CD14-positive monocyte (primary cell): ENCODE measurements at regions not wholly inside any gene's neighbourhood (a gene's known extent, or its start where the extent isn't known, plus 50 kb on each side); places are given as distances from the start of the nearest gene placed in this dataset.

ENCODE experiments used
- DNase-seq, 3 donors: peaks; one replicate each; pipeline ENCODE4 v3.0.0-alpha.2; 2011 to 2022
- H2AFZ ChIP-seq: 2 replicates; pipeline ENCODE4 v1.6.0; 2012; ENCODE audit warnings: mild to moderate bottlenecking, low read depth, low read length, inconsistent platforms; ENCODE audit not compliant: insufficient read depth, poor library complexity, severe bottlenecking
- H3K27ac ChIP-seq, 2 donors: 1 replicate in 1 of 2; 2 replicates in 1 of 2; pipeline ENCODE4 v1.5.1; 2012 to 2013; ENCODE audit warnings: low read length in 2 of 2, control low read depth in 1 of 2, inconsistent platforms in 1 of 2, low read depth in 1 of 2, mild to moderate bottlenecking in 1 of 2
- H3K27me3 ChIP-seq, 2 donors: one replicate each; pipeline versions ENCODE4 v1.6.0 to v1.6.1; 2011 to 2013; ENCODE audit warnings: low read length in 2 of 2; ENCODE audit not compliant: control insufficient read depth in 2 of 2, insufficient read depth in 2 of 2
- H3K36me3 ChIP-seq, 2 donors: replicated peaks in 1 of 2; 1 replicate in 1 of 2; 2 replicates in 1 of 2; pipeline versions ENCODE4 v1.5.1 to v1.6.1; 2012 to 2013; ENCODE audit warnings: low read length in 2 of 2, control low read depth in 1 of 2, inconsistent platforms in 1 of 2, mild to moderate bottlenecking in 1 of 2; ENCODE audit not compliant: insufficient read depth in 2 of 2, control insufficient read depth in 1 of 2
- H3K4me1 ChIP-seq, 2 donors: 1 replicate in 1 of 2; 2 replicates in 1 of 2; pipeline versions ENCODE4 v1.5.1 to v1.6.1; 2012 to 2013; ENCODE audit warnings: low read length in 2 of 2, control low read depth in 1 of 2, inconsistent platforms in 1 of 2, mild to moderate bottlenecking in 1 of 2, moderate library complexity in 1 of 2; ENCODE audit not compliant: insufficient read depth in 2 of 2, control insufficient read depth in 1 of 2
- H3K4me2 ChIP-seq: replicated peaks from 2 replicates; pipeline ENCODE3; 2012; ENCODE audit warnings: low read length, moderate library complexity, mild to moderate bottlenecking; ENCODE audit not compliant: poor library complexity, severe bottlenecking; ENCODE audit errors: extremely low read depth
- H3K4me3 ChIP-seq, 3 experiments: fragments of 200-600 bp in 1 of 3; sonication (generic) in 1 of 3; replicated peaks in 1 of 3; 1 replicate in 2 of 3; 2 replicates in 1 of 3; pipeline ENCODE4 v1.5.1; 2011 to 2013; ENCODE audit warnings: low read length in 3 of 3, mild to moderate bottlenecking in 3 of 3, control low read depth in 2 of 3, low read depth in 2 of 3, inconsistent platforms in 1 of 3, moderate library complexity in 1 of 3
- H3K79me2 ChIP-seq: 2 replicates; pipeline ENCODE4 v1.6.0; 2012; ENCODE audit warnings: mild to moderate bottlenecking, control low read depth, inconsistent platforms, low read length, moderate library complexity; ENCODE audit not compliant: insufficient read depth
- H3K9ac ChIP-seq: 2 replicates; pipeline ENCODE4 v1.6.0; 2017; ENCODE audit warnings: low read length, mild to moderate bottlenecking; ENCODE audit not compliant: insufficient read depth, poor library complexity, severe bottlenecking
- H3K9me3 ChIP-seq, 2 donors: replicated peaks in 1 of 2; 1 replicate in 1 of 2; 2 replicates in 1 of 2; pipeline versions ENCODE4 v1.5.1 to v1.6.1; 2012 to 2013; ENCODE audit warnings: low read length in 2 of 2, control low read depth in 1 of 2; ENCODE audit not compliant: control insufficient read depth in 1 of 2, insufficient read depth in 1 of 2
- H4K20me1 ChIP-seq: 2 replicates; pipeline ENCODE4 v1.6.0; 2012; ENCODE audit warnings: mild to moderate bottlenecking, low read length, control low read depth, moderate library complexity; ENCODE audit not compliant: insufficient read depth
- H3K27ac Mint-ChIP-seq, 7 donors: one replicate each; pipeline ENCODE4 v1.8.0; 2020; ENCODE audit warnings: mild to moderate bottlenecking in 7 of 7, mixed read lengths in 7 of 7, moderate library complexity in 6 of 7, inconsistent platforms in 2 of 7
- H3K27me3 Mint-ChIP-seq, 3 donors: one replicate each; pipeline ENCODE4 v1.8.0; 2021 to 2022; ENCODE audit warnings: low read depth in 3 of 3, mild to moderate bottlenecking in 3 of 3, mixed read lengths in 3 of 3, moderate library complexity in 3 of 3, inconsistent platforms in 1 of 3
- H3K36me3 Mint-ChIP-seq, 2 donors: one replicate each; pipeline ENCODE4 v1.8.0; 2020; ENCODE audit warnings: mixed read lengths in 2 of 2, inconsistent platforms in 1 of 2, mild to moderate bottlenecking in 1 of 2
- H3K4me1 Mint-ChIP-seq: one replicate; pipeline ENCODE4 v1.8.0; 2020; ENCODE audit warnings: mild to moderate bottlenecking, mixed read lengths
- H3K4me3 Mint-ChIP-seq, 2 donors: one replicate each; pipeline ENCODE4 v1.8.0; 2020; ENCODE audit warnings: mild to moderate bottlenecking in 2 of 2, mixed read lengths in 2 of 2, moderate library complexity in 1 of 2
- H3K9me3 Mint-ChIP-seq, 7 donors: one replicate each; pipeline ENCODE4 v1.8.0; 2020 to 2022; ENCODE audit warnings: mixed read lengths in 7 of 7, mild to moderate bottlenecking in 6 of 7, moderate library complexity in 6 of 7, inconsistent platforms in 2 of 7
- CTCF ChIP-seq: fragments of 200-600 bp; IDR thresholded peaks from one replicate; pipeline ENCODE4 v1.8.0; 2022; ENCODE audit warnings: antibody characterized with exemption, mild to moderate bottlenecking
- WGBS: methylation state at CpG from one replicate; pipeline ENCODE4 v1.1.5; 2013; ENCODE audit warnings: missing lambda C conversion rate; ENCODE audit not compliant: insufficient coverage; 5-methylcytosine and 5-hydroxymethylcytosine counted together
- intact Hi-C, 2 donors: fragments of 100-400 bp; cut with micrococcal nuclease; formaldehyde crosslinking; loops; one replicate each; pipeline versions ENCODE4 v1.15.0 to v1.15.1; 2023

DNA sequence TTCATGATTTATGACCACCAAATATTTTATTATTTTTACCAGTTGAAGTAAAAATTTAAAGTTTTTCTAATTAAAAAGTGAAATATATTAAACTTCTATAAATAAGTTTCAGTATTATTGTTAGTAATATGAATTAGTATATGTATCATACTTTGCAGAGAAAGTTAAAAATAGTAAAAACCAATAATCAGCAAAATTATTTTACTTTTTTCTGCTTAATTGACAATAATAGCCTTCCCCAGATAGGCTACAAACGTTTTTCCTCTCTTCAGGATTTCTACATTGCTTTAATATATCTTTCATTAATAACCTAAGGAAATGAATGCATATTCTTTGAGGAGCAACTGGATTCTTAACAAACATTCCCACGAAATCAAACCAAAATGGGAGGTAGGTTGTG is 543.5 kb downstream of the ETNK1 start:
- Histone ChIP-seq H3K9ac (no peak overlapping the region), H3K27ac (no peak overlapping the region), H3K4me3 (no peak overlapping the region), H3K36me3 (no peaks in the 10 kb centered on the region), H3K9me3 (peaks cover 3 to 32% of the 10 kb centered on the region in 2 donors), H3K4me1 (no peaks in the 10 kb centered on the region), H3K4me2 (no peak overlapping the region), H3K27me3 (no peaks in the 10 kb centered on the region), H4K20me1 (no peaks in the 10 kb centered on the region), H2AFZ (no peak overlapping the region), H3K79me2 (no peaks in the 10 kb centered on the region)
- intact Hi-C loops: no loop called here
- no peak for DNase-seq
- WGBS: no CpG with 5 or more reads among the region's 2 CpGs
- H3K27me3 Mint-ChIP-seq: peaks cover 0 to 1% (median 0%) of the 10 kb centered on the region in 3 donors
- no peaks in the 10 kb centered on the region for H3K4me1 Mint-ChIP-seq
- H3K36me3 Mint-ChIP-seq: no peaks in the 10 kb centered on the region
- peaks cover 2 to 12% (median 7%) of the 10 kb centered on the region in 7 donors for H3K9me3 Mint-ChIP-seq
- H3K27ac Mint-ChIP-seq: no peak overlapping the region
- no peak for TF ChIP-seq CTCF
- no peak overlapping the region for H3K4me3 Mint-ChIP-seq

DNA sequence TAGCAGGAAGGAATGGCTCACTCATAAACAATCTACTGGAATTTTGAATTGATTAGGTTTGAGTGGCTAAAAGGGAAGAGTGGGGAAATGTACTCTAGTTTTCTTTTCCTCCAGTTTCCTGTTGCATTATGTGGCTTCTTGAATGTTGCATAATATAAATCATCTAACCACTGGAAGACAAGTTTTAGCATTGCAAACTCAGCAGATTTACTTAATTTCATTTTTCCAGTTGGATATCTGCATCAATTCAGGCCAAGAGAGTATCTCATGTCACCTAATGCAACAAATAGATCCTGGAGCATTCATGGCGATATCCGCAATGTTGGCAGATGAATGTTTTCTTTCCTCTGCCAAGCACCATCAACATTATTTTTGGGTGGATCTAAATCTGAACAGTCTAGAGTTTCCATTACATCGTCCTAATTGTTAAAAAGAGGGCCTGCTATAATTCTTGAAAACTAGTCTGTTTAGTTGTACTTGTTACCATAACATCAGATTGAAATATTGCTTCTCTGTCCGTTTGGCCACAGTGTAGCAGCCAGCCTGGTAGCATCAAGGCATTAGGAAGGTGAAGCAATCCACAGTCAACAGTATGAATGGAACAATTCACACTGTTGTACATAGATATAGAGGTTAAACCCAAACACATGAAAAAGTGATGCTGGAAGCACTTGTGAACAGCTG is 544.2 kb downstream of the ETNK1 start:
- Histone ChIP-seq H3K27me3 (no peaks in the 10 kb centered on the region), H3K4me3 (no peak overlapping the region), H3K27ac (no peak overlapping the region), H3K79me2 (no peaks in the 10 kb centered on the region), H3K36me3 (no peaks in the 10 kb centered on the region), H2AFZ (no peak overlapping the region), H3K4me2 (no peak overlapping the region), H3K9me3 (peaks cover 3 to 39% of the 10 kb centered on the region in 2 donors), H3K9ac (no peak overlapping the region), H4K20me1 (no peaks in the 10 kb centered on the region), H3K4me1 (no peaks in the 10 kb centered on the region)
- Mint-ChIP-seq H3K27me3 (peaks cover 0 to under 1% (median 0%) of the 10 kb centered on the region in 3 donors), H3K4me1 (no peaks in the 10 kb centered on the region), H3K9me3 (peaks cover 4 to 12% (median 7%) of the 10 kb centered on the region in 7 donors), H3K36me3 (no peaks in the 10 kb centered on the region), H3K27ac (no peak overlapping the region), H3K4me3 (no peak overlapping the region)
- intact Hi-C loops: no loop called here
- no CpG with 5 or more reads among the region's 4 CpGs for whole genome bisulfite sequencing
- DNase-seq: no peak
- TF ChIP-seq CTCF: no peak
